Putamen (tissue), 1 donor: ENCODE measurements at regions not wholly inside any gene's neighbourhood (a gene's known extent, or its start where the extent isn't known, plus 50 kb on each side); places are given as distances from the start of the nearest gene placed in this dataset.
"Not testable (repeated sequence)": the region's sequence is repeated elsewhere in the genome, so short reads cannot be mapped to it uniquely, and the experiment has no call there.

Source experiments
- DNase-seq: peaks from one replicate; pipeline ENCODE4 v3.0.0-alpha.2; 2016; ENCODE audit warnings: low spot score

- no peak for DNase-seq
These were observed 362.3 kb upstream of the EPHA5 start for GRCh38 chr4:66032571-66032970.

- DNase-seq = no peak
These were observed 358.4 kb upstream of the EPHA5 start for GRCh38 chr4:66028668-66029067.

GRCh38 chr4:66023061-66023460 is 352.8 kb upstream of the EPHA5 start:
- DNase-seq = no peak

- no peak for DNase-seq
These were observed 347.4 kb upstream of the EPHA5 start for GRCh38 chr4:66017671-66018070.

GRCh38 chr4:66016240-66016639 is 346.0 kb upstream of the EPHA5 start:
- DNase-seq = no peak

- no peak for DNase-seq
These were observed 344.0 kb upstream of the EPHA5 start for GRCh38 chr4:66014146-66014765.

GRCh38 chr4:66000510-66001117 is 330.3 kb upstream of the EPHA5 start:
- DNase-seq = no peak

- no peak for DNase-seq
These were observed 329.2 kb upstream of the EPHA5 start for GRCh38 chr4:65999518-65999871.

- not testable (repeated sequence) for DNase-seq
These were observed 328.7 kb upstream of the EPHA5 start for GRCh38 chr4:65998807-65999517.

- no peak for DNase-seq
These were observed 312.8 kb upstream of the EPHA5 start for GRCh38 chr4:65983061-65983460.

- DNase-seq = no peak
These were observed 306.0 kb upstream of the EPHA5 start for GRCh38 chr4:65976287-65976686.

- no peak for DNase-seq
These were observed 302.9 kb upstream of the EPHA5 start for GRCh38 chr4:65973186-65973585.

- no peak for DNase-seq
These were observed 301.4 kb upstream of the EPHA5 start for GRCh38 chr4:65971686-65972085.

- DNase-seq = no peak
These were observed 298.7 kb upstream of the EPHA5 start for GRCh38 chr4:65968831-65969558.

GRCh38 chr4:65960751-65961150 is 290.5 kb upstream of the EPHA5 start:
- no peak for DNase-seq

- no peak for DNase-seq
These were observed 284.1 kb upstream of the EPHA5 start for GRCh38 chr4:65954416-65954815.

GRCh38 chr4:65951177-65951576 is 280.9 kb upstream of the EPHA5 start:
- no peak for DNase-seq

GRCh38 chr4:65943076-65943475 is 272.8 kb upstream of the EPHA5 start:
- no peak for DNase-seq

- no peak for DNase-seq
These were observed 254.6 kb upstream of the EPHA5 start for GRCh38 chr4:65924843-65925242.

GRCh38 chr4:65923616-65924015 is 253.3 kb upstream of the EPHA5 start:
- no peak for DNase-seq

- no peak for DNase-seq
These were observed 250.9 kb upstream of the EPHA5 start for GRCh38 chr4:65921180-65921579.

- no peak for DNase-seq
These were observed 248.6 kb upstream of the EPHA5 start for GRCh38 chr4:65918872-65919271.

GRCh38 chr4:65918212-65918611 is 247.9 kb upstream of the EPHA5 start:
- no peak for DNase-seq
